Endothelial cell of umbilical vein (primary cell): ENCODE measurements at regions not wholly inside any gene's neighbourhood (a gene's known extent, or its start where the extent isn't known, plus 50 kb on each side); places are given as distances from the start of the nearest gene placed in this dataset.

Experiments
- CTCF ChIP-seq, 2 donors: IDR thresholded peaks; 1 replicate in 1 of 2; 2 replicates in 1 of 2; pipeline ENCODE4 v1.5.1; 2011; ENCODE audit warnings: low read length in 2 of 2, mild to moderate bottlenecking in 2 of 2, moderate library complexity in 2 of 2, control low read depth in 1 of 2, inconsistent platforms in 1 of 2, low read depth in 1 of 2; ENCODE audit not compliant: insufficient read depth in 1 of 2; ENCODE audit errors: extremely low read depth in 1 of 2
- EZH2 ChIP-seq: IDR thresholded peaks from 2 replicates; pipeline ENCODE4 v1.6.1; 2012; ENCODE audit warnings: borderline replicate concordance, low read depth, mild to moderate bottlenecking, moderate library complexity, low read length, inconsistent platforms; ENCODE audit not compliant: severe bottlenecking
- JUN ChIP-seq: IDR thresholded peaks from 2 replicates; pipeline ENCODE4 v1.6.1; 2011; ENCODE audit warnings: borderline replicate concordance, low read depth; ENCODE audit not compliant: insufficient read length, insufficient read depth
- MAX ChIP-seq: IDR thresholded peaks from 2 replicates; pipeline ENCODE4 v1.6.1; 2011; ENCODE audit not compliant: insufficient read depth, insufficient read length
- MYC ChIP-seq: IDR thresholded peaks from one replicate; pipeline ENCODE4 v1.6.1; 2011; ENCODE audit warnings: mild to moderate bottlenecking, low read depth, low read length
- POLR2A ChIP-seq: IDR thresholded peaks from 2 replicates; pipeline ENCODE4 v1.6.1; 2012; ENCODE audit warnings: low read depth, mild to moderate bottlenecking, control low read depth, low read length
- POLR2AphosphoS5 ChIP-seq: IDR thresholded peaks from 2 replicates; pipeline ENCODE4 v1.6.1; 2012; ENCODE audit warnings: low read depth, mild to moderate bottlenecking, control low read depth, low read length, moderate library complexity; ENCODE audit not compliant: insufficient read depth

- TF ChIP-seq POLR2A (no peak), POLR2AphosphoS5 (no peak), CTCF (IDR thresholded peaks at IDR 0.05; ENCODE audit: extremely low read depth in 1 of 2, insufficient read depth in 1 of 2, low read depth in 1 of 2, low read length in 2 of 2) (no peak), JUN (no peak), EZH2 (no peak), MYC (no peak), MAX (no peak)
These were observed 322.1 kb upstream of the SLC30A5 start for GRCh38 chr5:68771732-68772131.
